M059J (cell line): ENCODE measurements at regions not wholly inside any gene's neighbourhood (a gene's known extent, or its start where the extent isn't known, plus 50 kb on each side); places are given as distances from the start of the nearest gene placed in this dataset.
A peak's percentile ranks its signal among the peaks of the same experiment; 100 is the strongest.

Source experiments
- DNase-seq: peaks from one replicate; pipeline ENCODE4 v3.0.0-alpha.2; 2012; ENCODE audit warnings: low read depth

DNA sequence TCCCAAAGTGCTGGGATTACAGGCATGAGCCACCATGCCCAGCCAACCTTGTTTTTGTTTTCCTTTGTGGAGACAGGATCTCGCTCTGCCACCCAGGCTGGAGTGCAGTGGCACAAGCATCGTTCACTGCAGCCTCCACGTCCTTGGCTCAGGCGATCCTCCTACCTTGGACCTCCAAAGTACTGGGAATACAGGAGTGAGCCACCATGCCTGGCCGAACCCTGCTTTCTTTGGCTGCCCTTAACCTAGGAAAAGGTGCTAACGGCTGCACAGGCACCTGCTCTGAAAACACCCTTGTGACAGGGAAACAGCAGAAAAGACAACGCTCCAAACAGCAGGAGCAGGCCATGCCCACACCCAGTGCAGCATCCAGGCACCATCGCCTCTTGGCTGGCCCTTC, 71.9 kb downstream of the OAT start:
- no peak for DNase-seq

DNA sequence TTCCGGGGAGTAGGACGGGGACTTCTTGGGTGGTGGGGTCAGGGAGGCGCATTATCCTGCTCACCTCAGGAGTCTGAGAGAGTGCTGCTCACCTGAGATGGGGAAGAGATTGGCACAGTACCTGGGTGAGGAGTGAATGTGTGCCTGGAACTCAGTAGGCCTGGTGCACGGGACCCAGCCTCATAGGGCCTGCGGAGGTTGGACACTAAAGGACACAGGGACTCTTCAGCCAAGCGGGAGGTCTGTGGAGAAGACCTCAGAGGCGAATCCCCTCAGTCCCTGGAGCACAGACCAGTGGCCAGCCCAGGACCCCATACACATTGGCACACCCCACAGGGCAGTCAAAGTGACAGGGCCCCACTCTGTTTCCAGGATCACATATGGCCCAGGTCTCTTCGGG, 73.2 kb downstream of the OAT start:
- DNase-seq: no peak

DNA sequence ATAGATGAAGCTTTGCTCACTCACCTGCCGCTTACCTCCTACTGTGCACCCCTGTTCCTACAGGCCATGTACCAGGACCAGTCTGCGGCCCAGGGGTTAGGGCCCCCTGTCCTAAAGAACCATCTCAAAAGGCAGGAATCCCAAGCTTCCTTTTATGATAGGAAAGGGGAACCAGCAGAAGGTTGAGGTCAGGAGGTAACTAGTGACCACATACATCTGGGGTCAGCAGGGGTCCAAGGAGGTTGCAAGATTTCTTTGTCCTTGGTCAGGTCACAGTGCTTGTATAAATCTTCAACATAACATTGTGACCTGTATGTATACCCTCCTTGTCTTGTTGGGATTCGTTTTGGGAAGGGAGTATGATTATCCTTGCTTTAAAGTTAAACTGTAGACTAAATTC, 73.8 kb downstream of the OAT start:
- no peak for DNase-seq

DNA sequence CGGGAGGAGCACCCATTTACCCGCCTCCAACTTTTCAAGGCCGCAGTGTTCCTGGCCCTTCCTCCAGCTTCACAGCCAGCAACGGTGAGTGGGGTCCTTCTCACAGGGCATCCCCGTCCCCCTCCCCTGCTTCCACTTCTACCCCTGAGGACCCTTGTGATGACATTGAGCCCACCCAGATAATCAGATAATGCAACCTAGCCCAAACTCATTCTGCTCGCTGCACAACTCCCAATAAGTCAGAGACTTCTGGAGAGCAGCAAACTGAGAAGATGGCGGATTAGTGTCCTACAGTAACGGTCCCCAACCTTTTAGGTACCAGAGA, 74.5 kb downstream of the OAT start:
- DNase-seq: no peak

DNA sequence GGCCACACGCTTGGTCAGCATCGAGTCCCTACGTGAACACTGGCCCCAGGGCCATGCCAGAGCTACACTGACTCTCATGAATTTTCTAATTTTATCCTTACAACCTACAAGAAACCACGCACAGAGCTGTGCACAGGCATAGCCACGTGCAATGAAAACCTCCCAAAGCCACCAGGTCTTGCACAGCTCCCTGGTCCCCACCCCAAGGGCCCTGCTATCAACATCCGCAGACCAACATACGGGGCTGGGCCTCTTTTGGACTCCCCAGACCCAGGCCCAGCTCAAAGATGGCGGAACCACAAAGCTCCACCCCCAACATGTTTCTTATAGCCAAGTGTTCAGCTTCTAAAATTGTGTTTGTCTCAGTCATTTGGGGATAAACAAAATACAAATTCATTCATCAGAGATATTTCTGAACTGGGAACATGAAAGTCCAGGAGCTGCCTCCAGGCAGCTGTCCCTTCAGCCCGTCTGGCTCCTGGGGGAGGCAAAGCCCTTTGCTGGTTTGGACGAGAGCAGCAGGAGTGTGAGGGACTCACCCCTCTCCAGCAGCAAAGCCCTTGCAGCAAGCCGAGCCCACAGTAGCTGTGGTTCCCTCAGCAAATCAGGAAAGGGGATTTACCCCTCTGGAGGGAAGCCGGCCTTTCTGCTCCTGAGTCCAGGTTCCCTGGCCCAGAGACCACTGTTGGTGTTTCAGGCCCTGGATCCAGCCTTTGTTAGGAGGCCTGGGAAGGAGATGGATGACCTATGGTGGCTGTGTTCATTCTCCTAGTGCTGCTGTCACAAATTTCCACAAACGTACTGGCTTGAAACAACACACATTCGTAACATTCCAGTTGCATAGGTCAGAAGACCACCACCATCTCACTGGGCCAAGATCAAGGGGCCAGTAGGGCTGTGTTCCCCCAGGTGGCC, 75.1 kb downstream of the OAT start:
- no peak for DNase-seq

DNA sequence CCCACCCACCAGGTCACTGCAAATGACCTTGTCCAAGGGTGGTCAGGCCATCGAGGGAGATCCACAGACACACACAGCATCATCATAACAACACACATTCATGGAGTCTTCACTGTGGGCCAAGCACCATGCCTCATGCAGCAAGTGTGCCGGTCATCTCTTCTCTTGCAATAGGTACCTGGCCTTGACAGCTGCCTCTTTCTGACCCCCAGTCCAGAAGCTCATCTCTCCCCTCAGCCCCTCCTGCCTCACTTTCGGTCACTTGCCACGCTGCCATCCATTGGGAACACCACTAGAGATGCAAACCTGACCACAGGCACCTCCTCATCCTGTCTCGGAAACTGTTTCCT, 75.9 kb downstream of the OAT start:
- no peak for DNase-seq

DNA sequence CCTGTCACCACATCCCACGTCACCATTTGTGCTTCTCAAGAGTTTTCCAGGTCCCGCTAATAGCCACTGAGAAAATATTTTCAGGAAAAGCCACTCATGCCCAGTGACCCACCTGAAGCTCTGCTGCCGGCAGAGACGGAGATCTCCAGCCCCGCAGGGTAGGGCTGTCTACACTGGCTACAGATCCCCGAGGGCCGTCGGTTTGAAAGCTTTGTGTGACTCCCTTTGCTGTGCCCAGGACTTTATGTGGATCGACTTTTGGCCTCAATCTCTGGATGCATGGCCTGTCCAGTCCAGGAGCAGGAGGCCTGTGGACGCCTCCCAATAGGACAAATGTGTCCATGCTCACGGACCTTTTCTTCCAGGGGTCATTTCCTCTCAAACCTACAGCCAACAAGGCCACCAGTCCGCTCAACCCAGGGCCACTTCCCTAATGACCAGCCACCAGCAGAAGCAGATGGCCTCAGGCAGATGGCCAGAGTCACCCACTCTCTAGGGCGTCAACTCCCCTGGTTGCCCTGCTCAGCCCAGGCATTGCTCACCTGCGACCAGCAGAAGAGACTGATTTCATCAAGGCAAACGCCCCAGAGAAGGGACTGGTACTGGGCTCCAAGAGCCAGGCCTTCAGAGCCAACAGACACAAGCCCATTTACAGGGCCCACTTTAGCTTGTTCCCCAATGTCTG, 76.4 kb downstream of the OAT start:
- no peak for DNase-seq

DNA sequence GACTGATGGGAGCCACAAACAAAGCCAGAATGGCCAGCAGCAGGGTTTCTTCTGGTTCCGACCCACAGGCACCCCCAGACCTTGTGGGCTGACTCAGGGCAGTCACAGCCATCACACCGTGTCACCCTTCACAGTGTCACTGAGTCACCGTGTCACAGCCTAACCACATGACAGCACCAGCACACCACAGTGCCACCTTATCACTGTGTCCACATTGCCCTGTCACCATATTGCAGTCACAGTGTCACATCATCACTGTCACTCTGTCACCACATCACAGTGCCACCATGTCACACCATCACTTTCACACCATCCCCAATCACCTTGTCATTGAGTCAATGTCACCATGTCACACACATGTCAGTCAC, 77.0 kb downstream of the OAT start:
- DNase-seq: no peak

DNA sequence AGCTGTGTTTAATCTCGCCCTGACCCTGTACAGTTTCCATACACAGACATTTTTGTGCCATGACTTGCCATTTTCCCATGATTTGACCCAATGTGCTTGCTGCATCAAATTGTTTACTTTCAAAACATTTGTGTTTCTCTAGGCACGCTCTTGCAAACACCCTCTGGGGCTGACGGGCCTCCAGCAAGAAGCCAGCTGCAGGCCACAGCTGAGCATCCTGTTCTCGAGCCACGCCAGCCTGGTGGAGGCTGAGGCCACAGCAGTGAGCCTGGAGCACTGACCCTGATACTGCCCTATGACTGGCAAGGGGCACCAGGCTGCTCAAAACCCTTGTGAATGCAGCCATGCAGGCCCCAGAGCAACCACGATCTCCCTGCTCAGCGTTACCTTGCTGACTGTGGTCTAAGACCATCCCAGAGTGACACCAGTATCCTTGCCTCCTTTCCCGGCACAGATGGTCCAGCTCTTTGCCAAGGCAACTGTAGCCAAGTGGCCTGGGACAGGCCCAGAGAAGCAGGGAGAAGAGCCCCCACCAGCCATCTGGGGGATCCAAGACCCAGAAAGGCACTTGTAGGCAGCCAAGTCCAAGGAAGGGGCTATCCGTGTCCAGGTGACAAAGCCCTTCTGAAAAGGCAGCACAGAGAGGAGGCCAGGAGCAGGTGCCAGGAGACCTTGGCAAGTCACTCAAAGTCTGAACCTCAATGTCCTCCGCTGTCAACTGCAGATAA, 78.5 kb downstream of the OAT start:
- peak; percentile 74 for DNase-seq

DNA sequence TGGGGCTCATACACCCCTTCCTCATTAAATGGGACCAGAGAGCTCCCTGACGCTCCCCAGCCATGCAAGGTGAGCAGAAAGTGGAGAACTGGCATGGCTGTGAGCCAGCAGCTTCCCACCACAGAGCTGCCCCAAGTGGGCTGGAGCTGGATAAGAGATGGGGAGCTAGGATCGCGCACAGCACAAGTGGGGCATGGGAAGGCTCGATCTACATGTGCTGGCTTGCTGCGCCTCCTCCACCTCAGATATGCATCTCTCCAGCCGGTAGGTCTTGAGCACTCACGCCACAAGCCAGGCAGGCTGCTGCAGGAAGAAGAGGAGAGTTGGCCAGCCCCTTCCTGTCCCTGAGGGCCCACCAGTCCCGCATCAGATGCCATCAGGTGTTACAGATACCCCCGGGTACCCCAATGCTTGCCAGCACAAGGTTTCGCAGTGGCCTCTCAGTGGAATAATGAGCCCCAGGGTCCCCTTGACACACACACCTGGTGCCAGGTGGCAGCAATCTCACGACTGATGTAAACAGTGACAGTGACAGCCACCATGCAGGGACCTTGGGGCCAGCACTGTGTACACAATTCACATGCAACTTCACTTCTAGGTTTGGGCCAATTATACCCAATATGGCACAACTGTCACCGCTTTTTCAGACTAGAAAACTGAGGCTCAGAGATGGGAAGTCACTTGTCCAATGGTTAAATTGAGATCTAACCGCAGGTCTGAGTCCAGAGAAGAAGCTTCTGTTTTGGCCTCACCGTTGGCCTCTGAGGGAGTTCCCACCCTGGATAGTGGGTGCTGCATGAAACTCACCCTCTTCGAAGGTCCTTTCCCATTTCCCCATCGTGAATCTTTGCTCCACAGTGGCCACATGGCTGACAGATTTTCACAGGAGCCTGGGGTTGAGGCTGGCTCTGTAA, 79.3 kb downstream of the OAT start:
- no peak for DNase-seq

DNA sequence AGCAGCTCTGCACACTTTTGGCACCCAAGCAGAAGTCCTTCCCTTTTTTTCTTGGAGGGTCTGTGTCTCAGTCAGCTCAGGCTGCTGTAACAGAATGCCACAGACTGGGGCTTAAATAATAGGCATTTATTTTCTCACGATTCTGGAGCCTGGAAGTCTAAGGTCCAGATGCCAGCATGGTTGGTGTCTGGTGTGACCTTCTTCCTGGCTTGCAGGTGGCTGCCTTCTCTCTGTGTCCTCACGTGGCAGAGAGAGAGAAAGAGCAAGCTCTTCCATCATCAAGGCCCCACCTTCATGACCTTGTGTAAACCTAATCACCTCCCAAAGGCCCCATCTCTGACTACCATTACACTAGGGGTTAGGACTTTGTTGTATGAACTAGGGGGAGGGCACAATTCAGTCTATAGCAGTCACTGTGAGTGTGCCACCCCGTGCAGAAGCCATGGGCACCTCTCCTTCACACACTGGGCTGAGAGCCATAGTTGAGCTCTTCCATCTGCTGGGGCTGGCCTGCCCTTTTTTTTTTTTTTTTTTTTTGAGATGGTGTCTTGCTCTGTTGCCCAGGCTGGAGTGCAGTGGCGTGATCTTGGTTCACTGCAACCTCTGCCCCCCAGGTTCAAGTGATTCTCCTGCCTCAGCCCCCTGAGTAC, 80.3 kb downstream of the OAT start:
- no peak for DNase-seq

DNA sequence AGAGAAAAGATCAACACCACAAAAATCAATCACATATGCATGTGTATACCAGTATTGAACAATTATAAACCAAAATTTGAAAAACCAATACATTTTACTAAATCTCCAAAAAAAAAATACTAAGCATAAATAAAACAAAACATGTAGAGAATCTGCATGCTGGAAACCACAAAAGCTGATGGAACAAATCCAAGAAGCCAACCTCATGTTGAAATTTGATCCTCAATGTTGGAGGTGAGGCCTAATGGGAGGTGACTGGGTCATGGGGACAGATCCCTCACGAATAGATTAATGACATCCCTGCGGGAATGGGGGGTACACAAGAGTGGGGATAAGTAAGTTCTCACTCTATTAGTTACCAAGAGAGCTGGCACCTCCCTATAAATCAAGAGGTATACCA, 82.5 kb downstream of the OAT start:
- DNase-seq: no peak

DNA sequence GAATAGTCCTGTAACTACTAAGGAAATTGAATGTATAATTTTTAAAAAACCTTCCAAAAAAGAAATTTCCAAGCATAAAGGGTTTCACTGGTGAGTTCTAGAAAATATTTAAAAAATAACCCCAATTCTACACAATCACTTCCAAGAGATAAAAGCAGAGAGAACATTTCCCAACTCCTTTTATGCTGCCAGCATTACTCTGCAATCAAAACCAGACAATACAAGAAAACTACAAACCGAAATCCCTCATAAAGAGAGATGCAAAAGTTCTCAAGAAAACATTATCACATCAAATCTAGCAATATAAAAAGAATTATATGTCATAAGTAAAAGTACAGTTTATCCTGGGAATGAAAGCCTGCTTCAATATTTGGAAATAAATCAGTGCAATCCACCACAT, 84.8 kb downstream of the OAT start:
- no peak for DNase-seq

DNA sequence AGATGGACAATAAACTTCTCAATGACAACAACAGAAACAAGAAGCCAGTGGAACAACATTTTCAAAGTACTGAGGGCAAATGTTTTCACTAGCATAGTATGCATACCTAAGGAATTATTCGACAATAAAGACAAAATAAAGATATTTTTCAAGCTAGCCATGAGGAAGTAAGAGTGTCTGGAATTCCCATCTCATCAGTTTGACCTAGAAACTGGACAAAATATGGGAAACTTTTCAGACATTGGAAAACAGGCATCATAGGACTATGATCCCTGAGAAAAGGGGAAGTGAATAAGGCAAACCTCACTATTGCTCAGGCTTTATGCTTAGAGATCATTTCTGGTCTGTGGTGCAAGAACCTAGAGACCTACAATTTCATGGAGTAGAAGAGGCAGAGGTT, 86.3 kb downstream of the OAT start:
- DNase-seq: no peak

DNA sequence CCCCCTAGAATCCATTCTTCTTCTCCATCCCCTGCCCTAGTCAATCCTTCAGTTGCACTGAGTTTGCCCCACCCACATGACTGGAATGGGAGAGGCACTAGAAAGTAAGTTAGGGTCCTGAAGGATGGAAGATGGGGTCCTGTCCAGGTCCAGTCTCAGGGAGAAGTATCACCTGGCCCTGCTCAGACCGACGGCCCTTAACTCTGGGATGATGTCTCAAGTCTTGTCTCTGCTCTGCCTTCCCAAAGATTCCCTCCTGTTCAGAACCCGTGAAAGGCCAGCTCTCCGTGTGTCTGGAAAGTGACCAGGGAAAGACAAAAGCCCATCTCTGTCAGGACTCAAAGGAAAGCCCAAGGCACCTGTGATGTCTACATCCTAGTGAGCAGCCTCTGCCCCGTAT, 88.8 kb downstream of the OAT start:
- DNase-seq: no peak

DNA sequence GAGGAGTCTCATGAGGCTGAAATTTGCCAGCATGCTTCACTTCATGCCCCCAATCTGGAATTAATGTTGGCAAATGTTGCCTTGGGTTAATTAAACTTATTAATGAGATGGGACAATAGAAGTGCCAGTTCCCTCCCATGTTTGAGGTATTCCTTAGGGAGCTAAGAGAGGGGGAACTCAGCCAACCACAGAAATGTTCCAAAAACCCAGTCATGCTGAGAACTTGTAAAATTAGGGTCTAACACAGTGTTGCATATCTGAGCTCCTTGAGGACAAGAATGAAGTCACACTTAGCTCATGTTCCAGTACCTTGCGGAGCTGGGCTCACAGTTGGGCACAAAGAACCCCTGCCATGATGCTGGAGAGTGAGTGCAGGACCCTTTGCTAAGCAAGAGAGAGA, 89.4 kb downstream of the OAT start:
- DNase-seq: no peak

DNA sequence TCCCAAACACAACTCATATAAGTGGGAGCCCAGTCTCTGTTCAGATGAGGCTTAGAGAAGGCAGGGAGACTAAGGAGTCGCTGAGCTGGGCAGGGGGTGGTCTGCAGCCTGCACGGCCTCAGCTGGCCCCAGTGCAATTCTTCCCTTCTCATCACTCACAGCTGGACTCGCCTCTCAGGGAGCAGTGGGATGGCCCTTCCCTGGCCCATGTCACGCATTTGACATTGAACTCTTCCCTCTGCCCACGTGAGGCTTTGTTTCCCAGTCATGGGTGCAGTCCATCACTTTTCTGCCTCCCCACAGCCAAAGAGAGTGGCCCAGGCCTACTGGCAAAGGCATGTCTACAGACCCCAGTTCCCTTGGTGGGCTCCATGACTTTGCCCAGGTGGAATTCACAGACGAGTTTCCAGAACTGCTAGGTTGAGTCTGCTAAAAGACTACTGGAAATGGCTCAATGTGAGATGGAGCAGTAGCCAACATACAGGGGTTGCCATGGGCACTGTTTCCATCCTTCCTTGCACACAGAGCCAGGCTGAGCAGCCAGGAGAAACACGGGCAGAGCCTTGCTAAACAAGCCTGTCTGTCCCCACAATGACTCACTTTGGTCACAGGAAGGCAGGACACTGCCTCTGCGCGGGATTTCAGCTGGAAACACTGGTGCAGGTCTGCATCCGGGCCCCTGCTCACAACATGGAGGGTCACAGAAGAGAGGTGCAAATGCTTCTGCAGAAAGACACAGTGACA, 90.1 kb downstream of the OAT start:
- peak; percentile 25 for DNase-seq

DNA sequence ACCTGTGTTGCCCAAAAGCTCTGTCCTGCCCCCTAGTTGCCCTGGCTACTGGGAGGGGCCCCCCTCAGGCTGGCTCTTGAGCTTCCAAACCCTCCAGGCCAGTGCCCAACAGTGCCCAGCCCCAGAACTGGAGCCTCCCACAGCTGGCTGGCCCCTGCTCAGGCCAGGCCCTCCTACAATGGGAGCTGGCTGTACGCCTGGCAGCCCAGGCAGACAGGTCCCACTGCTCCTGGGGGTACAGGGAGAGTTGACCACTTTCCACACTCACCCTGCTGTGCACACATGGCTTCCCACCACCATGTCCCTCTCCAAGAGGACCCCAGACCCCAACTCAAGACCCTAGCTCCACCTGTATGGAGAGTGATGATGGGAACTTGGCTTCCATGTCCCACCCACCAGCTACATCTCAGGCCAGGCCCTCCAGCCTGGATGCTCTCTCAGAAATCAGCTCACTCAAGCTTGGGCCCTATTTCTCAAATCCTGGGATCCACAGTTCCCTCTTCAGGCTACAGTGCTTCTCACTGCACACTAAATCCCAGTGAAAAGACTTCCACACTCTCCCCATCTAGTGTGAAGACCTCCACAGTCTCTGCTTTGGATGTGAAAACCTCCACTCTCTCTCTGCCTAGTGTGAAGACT, 92.6 kb downstream of the OAT start:
- DNase-seq: no peak

DNA sequence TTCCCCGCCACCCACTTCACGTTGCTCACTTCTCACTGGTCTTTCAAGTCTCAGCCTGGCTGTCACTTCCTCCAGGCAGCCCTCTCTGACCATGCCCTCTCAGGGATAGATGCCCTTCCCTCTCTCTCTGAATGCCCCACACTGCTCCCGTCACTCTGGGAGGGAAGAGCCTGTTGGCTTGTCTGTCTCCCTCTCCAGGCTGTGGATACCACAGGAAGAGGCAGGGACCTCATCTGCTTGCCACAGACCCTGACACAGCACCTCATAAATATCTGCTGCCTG, 93.1 kb downstream of the OAT start:
- DNase-seq: no peak

DNA sequence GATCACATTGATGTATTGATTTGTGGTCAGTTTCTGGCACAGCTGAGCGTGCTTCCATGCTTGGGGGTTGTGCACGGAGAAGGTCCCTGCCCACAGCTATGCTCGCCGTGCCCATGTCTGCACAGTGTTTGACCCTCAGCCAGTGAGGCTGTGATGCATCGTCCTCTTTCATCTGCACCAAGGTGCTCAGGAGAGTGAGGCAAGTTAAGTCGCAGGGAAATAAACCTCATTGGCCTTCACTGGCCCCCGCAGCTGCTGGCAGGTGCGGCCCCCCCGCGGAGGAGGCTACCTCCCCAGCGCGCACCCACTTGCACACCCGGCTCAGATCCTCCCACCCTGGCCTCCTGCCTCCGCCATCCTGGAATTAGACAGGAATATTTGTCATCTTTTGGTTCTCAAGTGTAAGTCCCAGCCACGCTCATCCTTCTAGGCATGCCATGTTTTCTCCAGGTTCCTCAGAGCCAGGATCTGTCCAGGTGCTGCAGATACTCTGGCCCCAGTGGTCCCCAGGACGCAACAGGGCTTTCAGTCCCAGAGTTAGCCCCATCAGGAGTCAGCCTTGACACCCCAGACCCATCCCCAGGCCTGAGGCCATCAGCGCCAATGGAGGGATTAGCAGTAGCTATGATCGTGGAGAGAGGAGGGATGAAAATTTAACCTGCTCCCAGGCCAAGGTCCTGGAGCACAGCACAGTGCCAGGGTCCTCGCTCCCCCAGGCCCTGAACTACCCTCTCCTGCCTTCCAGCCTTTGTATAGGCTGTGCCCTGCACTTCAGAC, 93.7 kb downstream of the OAT start:
- DNase-seq: no peak
